Upper lobe of right lung (tissue), 1 donor: ENCODE measurements at regions not wholly inside any gene's neighbourhood (a gene's known extent, or its start where the extent isn't known, plus 50 kb on each side); places are given as distances from the start of the nearest gene placed in this dataset.
"Not testable (repeated sequence)": the region's sequence is repeated elsewhere in the genome, so short reads cannot be mapped to it uniquely, and the experiment has no call there.

Experiments
- ATAC-seq: fragments of 200-7000 bp; cut with Tn5 transposase; one replicate; pipeline ENCODE4 v1.9.1; 2020; ENCODE audit warnings: mild to moderate bottlenecking, moderate library complexity
- DNase-seq: peaks from one replicate; pipeline ENCODE4 v3.0.0-alpha.2; 2020
- H3K27ac ChIP-seq: fragments of 200-600 bp; one replicate; pipeline ENCODE4 v1.8.0; 2022
- H3K27me3 ChIP-seq: fragments of 200-600 bp; one replicate; pipeline ENCODE4 v1.8.0; 2022; ENCODE audit warnings: mild to moderate bottlenecking
- H3K36me3 ChIP-seq: fragments of 200-600 bp; one replicate; pipeline ENCODE4 v1.8.0; 2022
- H3K4me1 ChIP-seq: fragments of 200-600 bp; one replicate; pipeline ENCODE4 v1.8.0; 2022
- H3K4me3 ChIP-seq: fragments of 200-600 bp; one replicate; pipeline ENCODE4 v1.8.0; 2022; ENCODE audit warnings: mild to moderate bottlenecking
- H3K9me3 ChIP-seq: fragments of 200-600 bp; one replicate; pipeline ENCODE4 v1.8.0; 2022
- intact Hi-C: fragments of 100-400 bp; cut with DNase I; formaldehyde crosslinking; loops from one replicate; pipeline ENCODE4 v1.11.0; 2022
- TF ChIP-seq, protein P1 (sequence below): fragments of 200-600 bp; IDR thresholded peaks from one replicate; pipeline ENCODE4 v1.8.0; 2022; ENCODE audit warnings: antibody characterized with exemption
- donor health status: DM: no; HTN: yes; CAD: no; lungs with severe emphysema.

DNA sequence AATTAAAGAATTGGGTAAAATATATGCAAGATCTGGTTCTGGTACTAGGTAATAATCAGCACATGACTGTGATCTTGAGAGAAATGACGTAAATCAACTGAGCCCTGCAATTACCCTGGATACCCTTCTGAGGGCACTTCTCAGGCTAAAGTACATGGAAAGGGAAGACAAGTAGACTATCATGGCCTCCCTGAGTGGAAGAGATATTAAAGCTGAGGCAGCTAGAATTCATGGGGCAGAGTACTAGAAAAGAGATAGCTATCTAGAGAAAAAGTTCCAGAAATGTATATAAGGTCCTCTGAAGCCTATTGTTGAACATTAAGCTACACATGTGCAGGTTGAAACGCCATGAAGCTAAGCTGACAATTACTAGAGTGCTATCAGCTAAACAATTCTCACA, 249.6 kb downstream of the NKX6-1 start:
- Histone ChIP-seq H3K36me3 (no peaks in the 10 kb centered on the region), H3K9me3 (no peaks in the 10 kb centered on the region), H3K27me3 (no peaks in the 10 kb centered on the region), H3K27ac (no peak overlapping the region), H3K4me1 (no peaks in the 10 kb centered on the region), H3K4me3 (no peak overlapping the region)
- TF ChIP-seq, protein P1, sequence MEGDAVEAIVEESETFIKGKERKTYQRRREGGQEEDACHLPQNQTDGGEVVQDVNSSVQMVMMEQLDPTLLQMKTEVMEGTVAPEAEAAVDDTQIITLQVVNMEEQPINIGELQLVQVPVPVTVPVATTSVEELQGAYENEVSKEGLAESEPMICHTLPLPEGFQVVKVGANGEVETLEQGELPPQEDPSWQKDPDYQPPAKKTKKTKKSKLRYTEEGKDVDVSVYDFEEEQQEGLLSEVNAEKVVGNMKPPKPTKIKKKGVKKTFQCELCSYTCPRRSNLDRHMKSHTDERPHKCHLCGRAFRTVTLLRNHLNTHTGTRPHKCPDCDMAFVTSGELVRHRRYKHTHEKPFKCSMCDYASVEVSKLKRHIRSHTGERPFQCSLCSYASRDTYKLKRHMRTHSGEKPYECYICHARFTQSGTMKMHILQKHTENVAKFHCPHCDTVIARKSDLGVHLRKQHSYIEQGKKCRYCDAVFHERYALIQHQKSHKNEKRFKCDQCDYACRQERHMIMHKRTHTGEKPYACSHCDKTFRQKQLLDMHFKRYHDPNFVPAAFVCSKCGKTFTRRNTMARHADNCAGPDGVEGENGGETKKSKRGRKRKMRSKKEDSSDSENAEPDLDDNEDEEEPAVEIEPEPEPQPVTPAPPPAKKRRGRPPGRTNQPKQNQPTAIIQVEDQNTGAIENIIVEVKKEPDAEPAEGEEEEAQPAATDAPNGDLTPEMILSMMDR = no peak
- intact Hi-C loops = no loop called here
- no peak for ATAC-seq
- no peak for DNase-seq

DNA sequence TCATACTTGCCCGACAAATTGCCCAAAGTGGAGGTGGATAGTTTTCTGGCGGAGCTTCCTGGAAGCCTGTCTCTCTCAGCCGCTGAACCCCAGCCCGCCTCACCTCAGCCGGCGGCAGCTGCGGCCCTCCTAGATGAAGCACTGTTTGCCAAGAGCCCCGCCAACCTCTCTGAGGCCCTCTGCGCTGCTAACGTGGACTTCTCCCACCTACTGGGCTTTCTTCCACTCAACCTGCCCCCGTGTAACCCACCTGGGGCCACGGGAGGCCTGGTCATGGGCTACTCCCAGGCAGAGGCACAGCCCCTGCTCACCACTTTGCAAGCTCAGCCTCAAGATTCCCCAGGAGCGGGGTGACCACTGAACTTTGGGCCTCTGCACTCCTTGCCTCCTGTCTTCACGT, 254.1 kb downstream of the NKX6-1 start:
- H3K36me3 ChIP-seq, H3K4me3 ChIP-seq, DNase-seq, H3K27ac ChIP-seq, H3K27me3 ChIP-seq, intact Hi-C loops, H3K9me3 ChIP-seq, ATAC-seq, H3K4me1 ChIP-seq: not testable (repeated sequence)

DNA sequence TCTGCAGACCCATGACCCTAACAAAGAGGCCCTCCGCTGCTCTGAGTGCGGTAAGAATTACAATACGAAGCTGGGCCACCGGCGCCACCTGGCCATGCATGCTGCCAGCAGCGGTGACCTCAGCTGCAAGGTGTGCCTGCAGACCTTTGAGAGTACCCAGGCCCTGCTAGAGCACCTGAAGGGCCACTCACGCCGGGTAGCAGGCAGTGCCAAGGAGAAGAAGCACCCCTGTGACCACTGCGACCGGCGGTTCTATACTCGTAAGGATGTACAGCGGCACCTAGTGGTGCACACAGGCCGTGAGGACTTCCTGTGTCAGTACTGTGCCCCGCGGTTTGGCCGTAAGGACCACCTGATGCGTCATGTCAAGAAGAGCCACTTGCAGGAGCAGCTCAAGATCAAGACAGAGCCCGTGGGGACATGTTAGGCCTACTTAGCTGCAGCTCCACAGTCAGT, 254.7 kb downstream of the NKX6-1 start:
- DNase-seq, H3K9me3 ChIP-seq, H3K36me3 ChIP-seq, H3K4me3 ChIP-seq, H3K27me3 ChIP-seq, H3K27ac ChIP-seq, intact Hi-C loops, H3K4me1 ChIP-seq: not testable (repeated sequence)
- peak; percentile 14 for ATAC-seq

DNA sequence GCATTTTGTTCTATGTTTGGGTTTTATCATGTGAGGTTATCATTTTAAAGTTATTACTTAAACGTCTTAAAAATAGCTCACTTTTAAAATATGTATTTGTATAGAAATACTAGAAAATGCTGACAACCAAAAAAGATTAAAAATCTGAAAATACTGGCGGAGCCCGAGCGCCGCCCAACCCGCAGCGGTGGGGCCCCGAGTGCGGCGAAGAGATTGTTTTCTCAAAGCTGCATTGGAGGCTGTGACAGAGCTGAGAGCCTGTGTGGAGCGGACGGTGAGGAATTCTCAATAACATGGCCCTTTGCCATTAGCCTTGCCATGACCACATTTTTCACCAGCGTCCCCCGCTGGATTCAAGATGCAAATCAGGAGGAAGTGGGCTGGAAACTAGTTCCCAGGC, 255.4 kb downstream of the NKX6-1 start:
- no peaks in the 10 kb centered on the region for H3K4me1 ChIP-seq
- no peak for DNase-seq

DNA sequence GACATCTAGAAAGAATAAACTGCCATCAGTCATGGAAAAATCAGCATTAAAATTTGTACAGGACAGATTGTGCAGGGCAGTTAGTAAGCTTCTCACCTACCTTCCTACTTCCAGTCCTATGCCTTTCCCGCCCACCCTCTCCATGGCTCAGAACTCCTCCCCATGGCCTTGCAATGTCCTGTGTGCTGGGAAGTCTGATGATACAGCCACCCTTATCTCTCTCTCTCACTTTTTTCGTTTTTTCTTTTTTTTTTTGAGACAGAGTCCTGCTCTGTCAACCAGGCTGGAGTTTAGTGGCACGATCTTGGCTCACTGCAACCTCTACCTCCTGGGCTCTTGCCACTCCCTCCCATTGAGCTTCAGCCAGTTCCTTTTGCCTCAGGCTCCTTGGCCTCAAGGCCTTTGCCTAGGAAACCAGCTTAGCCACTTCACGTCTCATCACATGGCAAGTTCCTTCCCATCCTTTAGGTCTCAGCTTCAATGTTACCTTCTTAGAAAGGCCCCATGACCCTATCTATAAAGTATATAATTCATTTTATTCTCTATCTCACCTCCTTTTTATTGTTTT, 259.7 kb downstream of the NKX6-1 start:
- TF ChIP-seq, protein P1 = no peak
- ATAC-seq = no peak
- H3K27me3 ChIP-seq = no peaks in the 10 kb centered on the region
- H3K4me3 ChIP-seq = no peak overlapping the region
- no peaks in the 10 kb centered on the region for H3K36me3 ChIP-seq
- intact Hi-C loops = no loop called here
- H3K27ac ChIP-seq = no peak overlapping the region
- no peaks in the 10 kb centered on the region for H3K9me3 ChIP-seq
- no peak for DNase-seq
- H3K4me1 ChIP-seq = no peaks in the 10 kb centered on the region

More for the DNA sequence above, 255.4 kb downstream of the NKX6-1 start:
- H3K27me3 ChIP-seq = no peaks in the 10 kb centered on the region
- ATAC-seq = no peak
- H3K9me3 ChIP-seq = no peaks in the 10 kb centered on the region
- TF ChIP-seq, protein P1 = no peak
- H3K36me3 ChIP-seq = no peaks in the 10 kb centered on the region
- H3K4me3 ChIP-seq = no peak overlapping the region
- intact Hi-C loops = no loop called here
- no peak overlapping the region for H3K27ac ChIP-seq

DNA sequence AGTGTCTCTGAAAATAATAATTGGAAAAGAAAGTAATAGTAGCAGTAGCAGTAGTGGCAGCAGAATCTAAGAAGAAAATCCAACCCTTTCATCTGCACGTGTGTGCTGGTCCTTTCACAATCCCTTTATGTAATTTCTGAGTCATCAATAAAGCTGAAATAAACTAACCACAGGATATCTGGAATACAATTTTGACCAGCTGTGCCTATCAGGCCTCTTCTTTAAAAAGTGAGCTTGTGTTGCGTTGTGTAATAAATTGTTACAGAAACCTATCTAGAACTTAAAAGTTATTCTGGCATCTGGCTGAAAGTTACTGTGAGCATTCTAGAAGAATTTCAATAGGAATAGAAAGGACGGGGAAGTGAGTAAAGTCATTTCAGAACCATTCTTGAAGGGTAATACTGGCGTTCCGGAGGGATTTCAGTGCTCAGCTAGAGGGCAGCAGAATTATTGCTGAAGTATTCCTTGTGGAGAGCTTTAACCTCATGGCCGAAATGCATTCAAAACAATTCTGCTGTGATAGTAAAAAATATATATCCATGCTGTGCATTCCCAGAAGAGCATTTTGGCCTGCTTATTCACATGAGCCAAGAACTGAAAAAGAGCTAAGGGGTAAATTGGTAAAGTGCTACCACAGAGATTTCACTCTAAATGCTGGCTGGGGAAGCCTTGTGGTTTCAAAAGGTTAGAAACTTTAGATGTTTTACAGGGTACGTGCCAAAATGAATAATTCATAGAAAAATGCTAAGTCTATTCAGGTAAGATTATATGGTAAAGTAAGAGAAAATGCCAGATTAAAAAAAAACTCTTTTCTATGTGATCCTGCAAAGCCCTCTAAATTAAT, 260.6 kb downstream of the NKX6-1 start:
- no peak overlapping the region for H3K27ac ChIP-seq
- DNase-seq = no peak
- no peak for ATAC-seq
- H3K9me3 ChIP-seq = no peaks in the 10 kb centered on the region
- H3K4me1 ChIP-seq = no peaks in the 10 kb centered on the region
- TF ChIP-seq, protein P1 = no peak
- no peaks in the 10 kb centered on the region for H3K36me3 ChIP-seq
- intact Hi-C loops = no loop called here
- no peaks in the 10 kb centered on the region for H3K27me3 ChIP-seq
- H3K4me3 ChIP-seq = no peak overlapping the region
